GM18909 (cell line): ENCODE measurements at regions not wholly inside any gene's neighbourhood (a gene's known extent, or its start where the extent isn't known, plus 50 kb on each side); places are given as distances from the start of the nearest gene placed in this dataset.
"Not testable (repeated sequence)": the region's sequence is repeated elsewhere in the genome, so short reads cannot be mapped to it uniquely, and the experiment has no call there.

Source experiments
- ATAC-seq: cut with Tn5 transposase; IDR thresholded peaks from one replicate; pipeline ENCODE4 v1.9.1; 2021; ENCODE audit warnings: mild to moderate bottlenecking; ENCODE audit not compliant: unreplicated experiment, poor library complexity

GRCh38 chr13:65966991-65967451, 1263.1 kb downstream of the PCDH9 start:
- no peak for ATAC-seq

GRCh38 chr13:65965501-65965900, 1264.6 kb downstream of the PCDH9 start:
- ATAC-seq = no peak

- no peak for ATAC-seq
Measured at GRCh38 chr13:65964672-65965071, 1265.5 kb downstream of the PCDH9 start.

- ATAC-seq = no peak
Measured at GRCh38 chr13:65959305-65959704, 1270.8 kb downstream of the PCDH9 start.

GRCh38 chr13:65946387-65946786, 1283.7 kb downstream of the PCDH9 start:
- ATAC-seq = no peak

- ATAC-seq = no peak
Measured at GRCh38 chr13:65943708-65944107, 1286.4 kb downstream of the PCDH9 start.

- no peak for ATAC-seq
Measured at GRCh38 chr13:65943024-65943423, 1287.1 kb downstream of the PCDH9 start.

- ATAC-seq = no peak
Measured at GRCh38 chr13:65940720-65941119, 1289.4 kb downstream of the PCDH9 start.

- ATAC-seq = no peak
Measured at GRCh38 chr13:65937251-65937650, 1292.9 kb downstream of the PCDH9 start.

GRCh38 chr13:65936249-65936648, 1293.9 kb downstream of the PCDH9 start:
- ATAC-seq = no peak

GRCh38 chr13:65932587-65933239, 1297.4 kb downstream of the PCDH9 start:
- ATAC-seq = no peak

- no peak for ATAC-seq
Measured at GRCh38 chr13:65932013-65932412, 1298.1 kb downstream of the PCDH9 start.

- ATAC-seq = no peak
Measured at GRCh38 chr13:65929436-65929835, 1300.7 kb downstream of the PCDH9 start.

GRCh38 chr13:65926750-65927171, 1303.4 kb downstream of the PCDH9 start:
- peak; percentile 86 for ATAC-seq

- not testable (repeated sequence) for ATAC-seq
Measured at GRCh38 chr13:65922846-65923245, 1307.3 kb downstream of the PCDH9 start.

- ATAC-seq = no peak
Measured at GRCh38 chr13:65921933-65922332, 1308.2 kb downstream of the PCDH9 start.

- no peak for ATAC-seq
Measured at GRCh38 chr13:65917731-65918130, 1312.4 kb downstream of the PCDH9 start.

- no peak for ATAC-seq
Measured at GRCh38 chr13:65915195-65915594, 1314.9 kb downstream of the PCDH9 start.

- ATAC-seq = no peak
Measured at GRCh38 chr13:65914716-65915115, 1315.4 kb downstream of the PCDH9 start.

GRCh38 chr13:65913173-65913572, 1317.0 kb downstream of the PCDH9 start:
- ATAC-seq = no peak

GRCh38 chr13:65912516-65912915, 1317.6 kb downstream of the PCDH9 start:
- no peak for ATAC-seq

- no peak for ATAC-seq
Measured at GRCh38 chr13:65911546-65912193, 1318.5 kb downstream of the PCDH9 start.
